Caco-2 (cell line): ENCODE measurements at regions not wholly inside any gene's neighbourhood (a gene's known extent, or its start where the extent isn't known, plus 50 kb on each side); places are given as distances from the start of the nearest gene placed in this dataset.

Source experiments
- BruUV-seq: library from RNA; stranded (reverse); fragments of 400-500 nt; replicated peaks from 2 replicates; lab custom pipeline; 2021; lab: Mats Ljungman, UMichigan
- CTCF ChIA-PET: fragments of 300-600 bp; sonication (Branson Sonifier 250); formaldehyde crosslinking; loops from one replicate; lab custom pipeline; 2022; ENCODE audit warnings: antibody characterized with exemption; lab: Charles Lee
- POLR2A ChIA-PET: fragments of 300-600 bp; sonication (Branson Sonifier 250); formaldehyde crosslinking; loops from one replicate; lab custom pipeline; 2022; ENCODE audit warnings: antibody characterized with exemption; lab: Charles Lee
- DNase-seq, 2 experiments: peaks; one replicate each; pipeline versions ENCODE4 v3.0.0 to v3.0.0-alpha.2; 2020 to 2022
- H3K27me3 ChIP-seq: replicated peaks from 2 replicates; pipeline ENCODE4 v1.6.0; 2011; ENCODE audit warnings: low read length; ENCODE audit not compliant: control insufficient read depth, insufficient read depth
- H3K36me3 ChIP-seq: 2 replicates; pipeline ENCODE4 v1.5.1; 2011; ENCODE audit warnings: low read length; ENCODE audit not compliant: control insufficient read depth, insufficient read depth
- H3K4me1 ChIP-seq: fragments of 250-450 bp; sonication (Bioruptor Pico); 2 replicates; pipeline ENCODE4 v1.5.1; 2020; ENCODE audit warnings: mild to moderate bottlenecking
- H3K4me3 ChIP-seq: 2 replicates; pipeline ENCODE4 v1.5.1; 2011; ENCODE audit warnings: low read depth, mild to moderate bottlenecking, control low read depth, low read length
- H3K9me3 ChIP-seq: fragments of 250-450 bp; sonication (Bioruptor Pico); 2 replicates; pipeline ENCODE4 v1.5.1; 2020; ENCODE audit warnings: mild to moderate bottlenecking, moderate library complexity
- H3K27ac Mint-ChIP-seq: one replicate; pipeline ENCODE4 v1.8.0; 2022; ENCODE audit warnings: mixed read lengths; ENCODE audit not compliant: unreplicated experiment
- H3K27me3 Mint-ChIP-seq: one replicate; pipeline ENCODE4 v1.8.0; 2022; ENCODE audit warnings: mixed read lengths; ENCODE audit not compliant: insufficient read depth, unreplicated experiment
- H3K36me3 Mint-ChIP-seq: one replicate; pipeline ENCODE4 v1.8.0; 2022; ENCODE audit warnings: mild to moderate bottlenecking, mixed read lengths; ENCODE audit not compliant: insufficient read depth, unreplicated experiment
- H3K4me1 Mint-ChIP-seq: one replicate; pipeline ENCODE4 v1.8.0; 2022; ENCODE audit warnings: low read depth, mixed read lengths; ENCODE audit not compliant: unreplicated experiment
- H3K4me3 Mint-ChIP-seq: one replicate; pipeline ENCODE4 v1.8.0; 2022; ENCODE audit warnings: mild to moderate bottlenecking, moderate library complexity, mixed read lengths; ENCODE audit not compliant: unreplicated experiment
- H3K9me3 Mint-ChIP-seq: one replicate; pipeline ENCODE4 v1.8.0; 2022; ENCODE audit warnings: mixed read lengths; ENCODE audit not compliant: unreplicated experiment
- CTCF ChIP-seq, 2 experiments: fragments of 200-600 bp in 1 of 2; IDR thresholded peaks; 1 replicate in 1 of 2; 2 replicates in 1 of 2; pipeline versions ENCODE4 v1.5.1 to v1.8.0; 2011 to 2022; ENCODE audit warnings: antibody characterized with exemption in 1 of 2, control low read depth in 1 of 2, inconsistent platforms in 1 of 2, low read depth in 1 of 2, low read length in 1 of 2, mild to moderate bottlenecking in 1 of 2, moderate library complexity in 1 of 2; ENCODE audit not compliant: insufficient read depth in 1 of 2, severe bottlenecking in 1 of 2, unreplicated experiment in 1 of 2
- intact Hi-C: fragments of 100-400 bp; cut with micrococcal nuclease; formaldehyde crosslinking; loops from one replicate; pipeline ENCODE4 v1.10.0; 2022; ENCODE audit not compliant: unreplicated experiment

- no peak for DNase-seq
- intact Hi-C loops, result no loop called here
- H3K36me3 Mint-ChIP-seq, result no peaks in the 10 kb centered on the region
- Histone ChIP-seq H3K4me3 (no peak overlapping the region), H3K27me3 (no peaks in the 10 kb centered on the region), H3K4me1 (no peaks in the 10 kb centered on the region), H3K36me3 (no peaks in the 10 kb centered on the region), H3K9me3 (no peaks in the 10 kb centered on the region)
- BruUV-seq, result no TSS peak
- no peaks in the 10 kb centered on the region for H3K4me1 Mint-ChIP-seq
- H3K27me3 Mint-ChIP-seq, result peaks cover 3% of the 10 kb centered on the region
- ChIA-PET CTCF (no interaction called here), POLR2A (no interaction called here)
- TF ChIP-seq CTCF (IDR thresholded peaks at IDR 0.05; ENCODE audit: insufficient read depth in 1 of 2, low read depth in 1 of 2, low read length in 1 of 2, severe bottlenecking in 1 of 2, unreplicated experiment in 1 of 2), result no peak
- no peak overlapping the region for H3K4me3 Mint-ChIP-seq
- no peaks in the 10 kb centered on the region for H3K9me3 Mint-ChIP-seq
- no peak overlapping the region for H3K27ac Mint-ChIP-seq
Measured at GRCh38 chr3:163614886-163615285, 1463.4 kb downstream of the SI start.

GRCh38 chr3:163605915-163606314 is 1472.4 kb downstream of the SI start:
- DNase-seq, result no peak
- ChIA-PET CTCF (no interaction called here), POLR2A (no interaction called here)
- no TSS peak for BruUV-seq
- no peaks in the 10 kb centered on the region for H3K4me1 Mint-ChIP-seq
- TF ChIP-seq CTCF (IDR thresholded peaks at IDR 0.05; ENCODE audit: insufficient read depth in 1 of 2, low read depth in 1 of 2, low read length in 1 of 2, severe bottlenecking in 1 of 2, unreplicated experiment in 1 of 2), result no peak
- Histone ChIP-seq H3K4me1 (no peaks in the 10 kb centered on the region), H3K27me3 (no peaks in the 10 kb centered on the region), H3K9me3 (no peaks in the 10 kb centered on the region), H3K4me3 (no peak overlapping the region), H3K36me3 (no peaks in the 10 kb centered on the region)
- H3K9me3 Mint-ChIP-seq, result no peaks in the 10 kb centered on the region
- H3K27me3 Mint-ChIP-seq, result no peaks in the 10 kb centered on the region
- no peak overlapping the region for H3K27ac Mint-ChIP-seq
- no peak overlapping the region for H3K4me3 Mint-ChIP-seq
- H3K36me3 Mint-ChIP-seq, result no peaks in the 10 kb centered on the region
- intact Hi-C loops, result no loop called here

GRCh38 chr3:163601426-163601825 is 1476.9 kb downstream of the SI start:
- no peak for TF ChIP-seq CTCF (IDR thresholded peaks at IDR 0.05; ENCODE audit: insufficient read depth in 1 of 2, low read depth in 1 of 2, low read length in 1 of 2, severe bottlenecking in 1 of 2, unreplicated experiment in 1 of 2)
- no peaks in the 10 kb centered on the region for H3K4me1 Mint-ChIP-seq
- H3K4me3 ChIP-seq, result no peak overlapping the region
- H3K27me3 Mint-ChIP-seq, result no peaks in the 10 kb centered on the region
- no peaks in the 10 kb centered on the region for H3K4me1 ChIP-seq
- H3K27ac Mint-ChIP-seq, result no peak overlapping the region
- intact Hi-C loops, result no loop called here
- ChIA-PET POLR2A (no interaction called here), CTCF (no interaction called here)
- no peaks in the 10 kb centered on the region for H3K9me3 ChIP-seq
- H3K27me3 ChIP-seq, result no peaks in the 10 kb centered on the region
- no peaks in the 10 kb centered on the region for H3K36me3 ChIP-seq
- no TSS peak for BruUV-seq
- DNase-seq, result no peak
- H3K36me3 Mint-ChIP-seq, result no peaks in the 10 kb centered on the region
- no peaks in the 10 kb centered on the region for H3K9me3 Mint-ChIP-seq
- no peak overlapping the region for H3K4me3 Mint-ChIP-seq
